Epithelial cell of esophagus (primary cell): ENCODE measurements at regions not wholly inside any gene's neighbourhood (a gene's known extent, or its start where the extent isn't known, plus 50 kb on each side); places are given as distances from the start of the nearest gene placed in this dataset.

Experiments
- DNase-seq: peaks from one replicate; pipeline ENCODE4 v3.0.0; 2010; ENCODE audit warnings: low read depth
- H3K4me3 ChIP-seq: 2 replicates; pipeline ENCODE4 v1.5.1; 2011; ENCODE audit warnings: mild to moderate bottlenecking, low read length, control low read depth
- TF ChIP-seq, protein P1 (sequence below): IDR thresholded peaks from 2 replicates; pipeline ENCODE4 v1.5.1; 2011; ENCODE audit warnings: low read depth, mild to moderate bottlenecking, low read length, control low read depth, inconsistent platforms; ENCODE audit not compliant: insufficient read depth; ENCODE audit errors: missing control alignments

GRCh38 chr9:14403081-14403480, 89.1 kb upstream of the NFIB start:
- H3K4me3 ChIP-seq: no peak overlapping the region
- DNase-seq: no peak
- TF ChIP-seq, protein P1, sequence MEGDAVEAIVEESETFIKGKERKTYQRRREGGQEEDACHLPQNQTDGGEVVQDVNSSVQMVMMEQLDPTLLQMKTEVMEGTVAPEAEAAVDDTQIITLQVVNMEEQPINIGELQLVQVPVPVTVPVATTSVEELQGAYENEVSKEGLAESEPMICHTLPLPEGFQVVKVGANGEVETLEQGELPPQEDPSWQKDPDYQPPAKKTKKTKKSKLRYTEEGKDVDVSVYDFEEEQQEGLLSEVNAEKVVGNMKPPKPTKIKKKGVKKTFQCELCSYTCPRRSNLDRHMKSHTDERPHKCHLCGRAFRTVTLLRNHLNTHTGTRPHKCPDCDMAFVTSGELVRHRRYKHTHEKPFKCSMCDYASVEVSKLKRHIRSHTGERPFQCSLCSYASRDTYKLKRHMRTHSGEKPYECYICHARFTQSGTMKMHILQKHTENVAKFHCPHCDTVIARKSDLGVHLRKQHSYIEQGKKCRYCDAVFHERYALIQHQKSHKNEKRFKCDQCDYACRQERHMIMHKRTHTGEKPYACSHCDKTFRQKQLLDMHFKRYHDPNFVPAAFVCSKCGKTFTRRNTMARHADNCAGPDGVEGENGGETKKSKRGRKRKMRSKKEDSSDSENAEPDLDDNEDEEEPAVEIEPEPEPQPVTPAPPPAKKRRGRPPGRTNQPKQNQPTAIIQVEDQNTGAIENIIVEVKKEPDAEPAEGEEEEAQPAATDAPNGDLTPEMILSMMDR: no peak

GRCh38 chr9:14402583-14402982, 88.6 kb upstream of the NFIB start:
- DNase-seq: no peak
- H3K4me3 ChIP-seq: no peak overlapping the region
- TF ChIP-seq, protein P1: no peak

GRCh38 chr9:14401911-14402310, 88.0 kb upstream of the NFIB start:
- H3K4me3 ChIP-seq: no peak overlapping the region
- TF ChIP-seq, protein P1: no peak
- no peak for DNase-seq

DNA sequence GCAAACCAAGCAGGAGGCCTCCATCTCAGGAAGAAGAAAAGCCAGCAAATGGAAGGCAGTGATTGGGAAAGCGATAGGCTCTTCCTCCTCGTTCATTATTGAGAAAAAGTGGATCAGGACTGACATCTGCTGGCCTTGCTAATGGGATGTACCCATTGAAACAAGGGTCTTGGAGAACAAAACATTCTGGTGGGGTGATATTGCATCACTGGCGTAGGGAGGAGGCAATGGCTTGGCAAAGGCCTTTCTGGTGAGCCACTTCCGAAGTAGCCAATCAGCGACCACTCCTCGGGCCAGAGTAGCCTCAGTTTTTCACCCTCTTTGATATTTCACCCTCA, 86.7 kb upstream of the NFIB start:
- no peak overlapping the region for H3K4me3 ChIP-seq
- DNase-seq: peak; percentile 76
- TF ChIP-seq, protein P1: peak; percentile 66

DNA sequence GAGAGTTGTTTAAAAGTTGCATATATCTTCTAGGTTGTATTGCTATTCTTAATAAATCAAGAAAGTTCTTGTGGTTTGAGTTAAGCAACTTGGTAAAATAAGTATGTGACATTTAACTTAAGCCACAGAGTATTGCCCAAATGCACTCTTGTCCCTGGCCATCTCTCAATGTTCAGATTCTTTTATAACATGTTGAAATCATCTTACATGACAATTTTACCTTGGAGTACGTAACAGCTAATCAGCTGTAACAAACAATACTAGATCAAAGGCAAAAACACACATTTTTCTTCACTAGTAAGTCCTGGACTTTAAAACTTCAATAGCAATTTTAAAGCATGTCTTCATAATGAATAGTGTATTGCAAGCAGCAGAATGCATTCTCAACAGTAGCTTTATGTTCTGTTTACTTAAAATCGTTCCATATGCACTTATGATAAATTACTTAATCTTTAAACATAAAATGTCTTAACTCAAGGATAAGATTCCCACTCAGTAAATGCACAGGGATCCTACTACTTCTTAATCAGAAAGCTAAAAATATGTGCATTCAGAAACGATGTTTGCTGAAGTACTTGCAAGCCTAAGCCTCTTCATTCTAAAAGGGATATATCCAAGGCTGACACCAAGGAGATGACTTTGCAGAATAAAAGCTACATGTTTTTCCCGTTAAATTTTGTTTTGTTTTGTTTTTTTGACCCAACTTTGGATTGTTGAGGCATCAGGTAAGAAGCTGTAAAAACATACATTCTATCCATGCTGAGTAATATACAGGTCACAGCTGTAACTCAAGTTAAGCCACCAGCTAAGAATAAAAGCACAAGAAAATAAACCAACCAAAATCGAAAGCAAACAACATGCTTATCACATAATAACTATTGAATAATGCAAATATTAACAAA, 86.1 kb upstream of the NFIB start:
- H3K4me3 ChIP-seq: no peak overlapping the region
- no peak for DNase-seq
- TF ChIP-seq, protein P1: no peak

DNA sequence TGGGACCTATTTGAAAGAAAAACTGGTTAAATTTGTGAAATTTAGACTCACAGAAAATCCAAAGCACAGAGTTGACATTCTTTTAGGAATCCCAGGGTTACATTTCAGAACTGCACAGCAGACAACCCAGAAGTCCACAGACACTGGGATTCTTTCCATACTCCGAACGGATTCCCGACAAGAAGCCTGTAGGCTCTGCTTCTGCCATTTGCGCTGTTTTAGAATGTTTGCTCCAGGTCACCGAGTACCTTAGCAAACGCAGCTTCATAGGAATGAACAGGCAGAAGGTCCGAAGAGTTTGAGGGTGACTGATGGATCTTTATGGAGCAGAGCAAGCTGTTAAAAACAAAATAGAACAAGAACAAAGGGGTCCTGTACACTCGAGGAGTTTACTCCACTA, 84.5 kb upstream of the NFIB start:
- H3K4me3 ChIP-seq: no peak overlapping the region
- TF ChIP-seq, protein P1: no peak
- no peak for DNase-seq

DNA sequence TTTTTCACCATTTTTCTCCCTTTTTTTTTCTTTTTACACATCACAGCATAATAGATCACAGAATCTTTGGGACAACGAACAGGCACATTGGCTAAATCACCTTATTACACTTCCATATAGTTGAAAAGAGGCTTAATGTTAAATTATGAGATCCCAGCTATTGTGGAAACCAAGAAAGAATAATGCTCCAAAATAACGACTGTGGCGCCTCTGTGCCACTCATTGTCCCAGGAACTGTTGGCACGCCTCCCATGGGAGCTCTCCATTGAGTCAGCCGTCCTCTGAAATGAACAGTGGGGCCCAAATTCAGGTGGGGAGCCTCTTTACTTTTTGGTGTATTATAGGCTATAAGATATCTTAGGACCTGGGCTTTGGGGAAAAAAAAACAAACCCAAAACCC, 82.2 kb upstream of the NFIB start:
- DNase-seq: no peak
- TF ChIP-seq, protein P1: no peak

More for the DNA sequence above, 82.2 kb upstream of the NFIB start:
- no peak overlapping the region for H3K4me3 ChIP-seq
